DND-41 (cell line): ENCODE measurements at regions not wholly inside any gene's neighbourhood (a gene's known extent, or its start where the extent isn't known, plus 50 kb on each side); places are given as distances from the start of the nearest gene placed in this dataset.

Source experiments
- ATAC-seq: fragments of 200-7000 bp; cut with Tn5 transposase; 3 replicates; pipeline ENCODE4 v1.9.1; 2021; ENCODE audit warnings: low read depth; ENCODE audit not compliant: insufficient read depth
- DNase-seq: peaks from one replicate; pipeline ENCODE4 v3.0.0-alpha.2; 2020
- H2AFZ ChIP-seq: 2 replicates; pipeline ENCODE4 v1.6.0; 2012; ENCODE audit warnings: low read depth, low read length
- H3K27ac ChIP-seq: 2 replicates; pipeline ENCODE4 v1.5.1; 2012; ENCODE audit warnings: low read length, inconsistent platforms
- H3K27me3 ChIP-seq: fragments of 200-600 bp; sonication (generic); 2 replicates; pipeline ENCODE4 v1.6.0; 2012; ENCODE audit warnings: low read length, mild to moderate bottlenecking, inconsistent platforms; ENCODE audit not compliant: insufficient read depth, poor library complexity
- H3K36me3 ChIP-seq: 2 replicates; pipeline ENCODE4 v1.5.1; 2012; ENCODE audit warnings: low read length, inconsistent platforms; ENCODE audit not compliant: insufficient read depth
- H3K4me1 ChIP-seq: 2 replicates; pipeline ENCODE4 v1.5.1; 2012; ENCODE audit warnings: mild to moderate bottlenecking, low read length; ENCODE audit not compliant: insufficient read depth
- H3K4me2 ChIP-seq: 2 replicates; pipeline ENCODE4 v1.6.0; 2012; ENCODE audit warnings: mild to moderate bottlenecking, moderate library complexity, low read length, inconsistent platforms; ENCODE audit not compliant: insufficient read depth
- H3K4me3 ChIP-seq, 2 experiments: fragments of 200-600 bp in 1 of 2; shearing (Covaris generic) in 1 of 2; 2 replicates each; pipeline ENCODE4 v1.5.1; 2012 to 2016; ENCODE audit warnings: inconsistent platforms in 2 of 2, low read length in 2 of 2, mild to moderate bottlenecking in 2 of 2, low read depth in 1 of 2, moderate library complexity in 1 of 2
- H3K79me2 ChIP-seq: 2 replicates; pipeline ENCODE4 v1.6.0; 2012; ENCODE audit warnings: low read length, inconsistent platforms; ENCODE audit not compliant: insufficient read depth
- H3K9ac ChIP-seq: 2 replicates; pipeline ENCODE4 v1.6.0; 2012; ENCODE audit warnings: low read depth, mild to moderate bottlenecking, inconsistent platforms, low read length, moderate library complexity
- H3K9me3 ChIP-seq: 2 replicates; pipeline ENCODE4 v1.5.1; 2012; ENCODE audit warnings: low read length, moderate library complexity, mild to moderate bottlenecking, inconsistent platforms; ENCODE audit not compliant: insufficient read depth, severe bottlenecking
- H4K20me1 ChIP-seq: 2 replicates; pipeline ENCODE4 v1.6.0; 2012; ENCODE audit warnings: low read length; ENCODE audit not compliant: insufficient read depth
- CTCF ChIP-seq: IDR thresholded peaks from 2 replicates; pipeline ENCODE4 v1.5.1; 2012; ENCODE audit warnings: borderline replicate concordance, low read length, moderate library complexity, mild to moderate bottlenecking; ENCODE audit not compliant: poor library complexity, severe bottlenecking; ENCODE audit errors: extremely low read depth
- EZH2 ChIP-seq: IDR thresholded peaks from 3 replicates; pipeline ENCODE4 v1.6.1; 2012; ENCODE audit warnings: borderline replicate concordance, low read depth, mild to moderate bottlenecking, moderate library complexity, low read length, inconsistent platforms; ENCODE audit not compliant: severe bottlenecking

- H3K27ac ChIP-seq, result no peak overlapping the region
- no peaks in the 10 kb centered on the region for H3K9me3 ChIP-seq
- H3K4me1 ChIP-seq, result no peaks in the 10 kb centered on the region
- H2AFZ ChIP-seq, result no peak overlapping the region
- H3K4me3 ChIP-seq, result no peak overlapping the region
- no peaks in the 10 kb centered on the region for H4K20me1 ChIP-seq
- DNase-seq, result no peak
- H3K79me2 ChIP-seq, result no peaks in the 10 kb centered on the region
- TF ChIP-seq CTCF (no peak), EZH2 (no peak)
- H3K4me2 ChIP-seq, result no peak overlapping the region
- no peaks in the 10 kb centered on the region for H3K36me3 ChIP-seq
- H3K27me3 ChIP-seq, result no peaks in the 10 kb centered on the region
- ATAC-seq, result no peak
- no peak overlapping the region for H3K9ac ChIP-seq
Measured at GRCh38 chr5:147093138-147093537, 141.7 kb upstream of the STK32A start.

- DNase-seq (no peak), ATAC-seq (no peak)
- H3K79me2 ChIP-seq, result no peaks in the 10 kb centered on the region
- TF ChIP-seq EZH2 (no peak), CTCF (no peak)
- H2AFZ ChIP-seq, result no peak overlapping the region
- H4K20me1 ChIP-seq, result no peaks in the 10 kb centered on the region
- H3K9ac ChIP-seq, result no peak overlapping the region
- no peak overlapping the region for H3K4me2 ChIP-seq
- no peak overlapping the region for H3K4me3 ChIP-seq
- H3K27me3 ChIP-seq, result no peaks in the 10 kb centered on the region
- no peaks in the 10 kb centered on the region for H3K4me1 ChIP-seq
- no peaks in the 10 kb centered on the region for H3K9me3 ChIP-seq
- no peak overlapping the region for H3K27ac ChIP-seq
- H3K36me3 ChIP-seq, result no peaks in the 10 kb centered on the region
Measured at GRCh38 chr5:147095740-147096139, 139.1 kb upstream of the STK32A start.

GRCh38 chr5:147098233-147098790, 136.5 kb upstream of the STK32A start:
- TF ChIP-seq CTCF (peak; percentile 49), EZH2 (no peak)
- no peak overlapping the region for H3K9ac ChIP-seq
- no peak overlapping the region for H3K4me2 ChIP-seq
- no peaks in the 10 kb centered on the region for H3K9me3 ChIP-seq
- H3K4me3 ChIP-seq, result no peak overlapping the region
- no peak overlapping the region for H2AFZ ChIP-seq
- no peaks in the 10 kb centered on the region for H4K20me1 ChIP-seq
- no peaks in the 10 kb centered on the region for H3K36me3 ChIP-seq
- H3K4me1 ChIP-seq, result no peaks in the 10 kb centered on the region
- no peaks in the 10 kb centered on the region for H3K27me3 ChIP-seq
- no peaks in the 10 kb centered on the region for H3K79me2 ChIP-seq
- peak; percentile 55; the same call in 1 of the 3 replicates for ATAC-seq
- H3K27ac ChIP-seq, result no peak overlapping the region
- peak; percentile 28 for DNase-seq

GRCh38 chr5:147101659-147102369, 133.0 kb upstream of the STK32A start:
- Histone ChIP-seq H3K4me3 (no peak overlapping the region), H3K27me3 (no peaks in the 10 kb centered on the region), H3K9ac (no peak overlapping the region), H3K27ac (no peak overlapping the region), H4K20me1 (no peaks in the 10 kb centered on the region), H3K4me1 (no peaks in the 10 kb centered on the region), H3K9me3 (no peaks in the 10 kb centered on the region), H3K79me2 (no peaks in the 10 kb centered on the region), H3K4me2 (no peak overlapping the region), H3K36me3 (no peaks in the 10 kb centered on the region), H2AFZ (no peak overlapping the region)
- no peak for ATAC-seq
- TF ChIP-seq CTCF, result no peak
- TF ChIP-seq EZH2, result no peak
- no peak for DNase-seq
